Fibroblast of lung (primary cell): ENCODE measurements at regions not wholly inside any gene's neighbourhood (a gene's known extent, or its start where the extent isn't known, plus 50 kb on each side); places are given as distances from the start of the nearest gene placed in this dataset.

Experiments
- DNase-seq, 2 donors: peaks; one replicate each; pipeline versions ENCODE4 v3.0.0 to v3.0.0-alpha.2; 2010; ENCODE audit warnings: low read depth in 2 of 2
- H2AFZ ChIP-seq: 2 replicates; pipeline ENCODE4 v1.5.1; 2012; ENCODE audit warnings: low read length, control low read depth, inconsistent platforms
- H3K27ac ChIP-seq: 2 replicates; pipeline ENCODE4 v1.5.1; 2011; ENCODE audit warnings: low read length, control low read depth; ENCODE audit not compliant: insufficient read depth
- H3K27me3 ChIP-seq: 2 replicates; pipeline ENCODE4 v1.5.1; 2011; ENCODE audit warnings: mild to moderate bottlenecking, low read length; ENCODE audit not compliant: control insufficient read depth, insufficient read depth
- H3K36me3 ChIP-seq: 2 replicates; pipeline ENCODE4 v1.5.1; 2011; ENCODE audit warnings: low read length; ENCODE audit not compliant: control insufficient read depth, insufficient read depth
- H3K4me1 ChIP-seq: 2 replicates; pipeline ENCODE4 v1.5.1; 2011; ENCODE audit warnings: low read length; ENCODE audit not compliant: control insufficient read depth, insufficient read depth; ENCODE audit errors: extremely low read depth
- H3K4me2 ChIP-seq: 2 replicates; pipeline ENCODE4 v1.5.1; 2011; ENCODE audit warnings: low read length, control low read depth; ENCODE audit not compliant: insufficient read depth; ENCODE audit errors: extremely low read depth
- H3K4me3 ChIP-seq, 4 experiments: fragments of 200-600 bp in 1 of 4; sonication (generic) in 1 of 4; replicated peaks in 1 of 4; 2 replicates each; pipeline ENCODE4 v1.5.1; 2011 to 2016; ENCODE audit warnings: low read length in 4 of 4, low read depth in 3 of 4, mild to moderate bottlenecking in 3 of 4, control low read depth in 2 of 4, inconsistent platforms in 1 of 4, mixed read lengths in 1 of 4; ENCODE audit not compliant: insufficient read depth in 1 of 4; ENCODE audit errors: control extremely low read depth in 1 of 4
- H3K79me2 ChIP-seq: 2 replicates; pipeline ENCODE4 v1.5.1; 2012; ENCODE audit warnings: mild to moderate bottlenecking, low read length, inconsistent platforms; ENCODE audit not compliant: control insufficient read depth, insufficient read depth
- H3K9ac ChIP-seq: 2 replicates; pipeline ENCODE4 v1.5.1; 2011; ENCODE audit warnings: mild to moderate bottlenecking, low read length, control low read depth; ENCODE audit not compliant: insufficient read depth
- H3K9me3 ChIP-seq: 2 replicates; pipeline ENCODE4 v1.5.1; 2012; ENCODE audit warnings: low read depth, low read length; ENCODE audit not compliant: control insufficient read depth, insufficient read depth
- H4K20me1 ChIP-seq: 2 replicates; pipeline ENCODE4 v1.5.1; 2011; ENCODE audit warnings: low read length; ENCODE audit not compliant: control insufficient read depth, insufficient read depth; ENCODE audit errors: extremely low read depth
- EZH2 ChIP-seq: IDR thresholded peaks from 2 replicates; pipeline ENCODE4 v1.5.1; 2012; ENCODE audit warnings: low read length, control low read depth, mild to moderate bottlenecking; ENCODE audit errors: missing control alignments
- TF ChIP-seq, protein P1 (sequence below), 2 donors: IDR thresholded peaks in 1 of 2; conservative IDR thresholded peaks in 1 of 2; 1 replicate in 1 of 2; 2 replicates in 1 of 2; pipeline ENCODE4 v1.5.1; 2011 to 2012; ENCODE audit warnings: low read length in 2 of 2, control low read depth in 1 of 2, inconsistent platforms in 1 of 2, low read depth in 1 of 2, mild to moderate bottlenecking in 1 of 2

DNA sequence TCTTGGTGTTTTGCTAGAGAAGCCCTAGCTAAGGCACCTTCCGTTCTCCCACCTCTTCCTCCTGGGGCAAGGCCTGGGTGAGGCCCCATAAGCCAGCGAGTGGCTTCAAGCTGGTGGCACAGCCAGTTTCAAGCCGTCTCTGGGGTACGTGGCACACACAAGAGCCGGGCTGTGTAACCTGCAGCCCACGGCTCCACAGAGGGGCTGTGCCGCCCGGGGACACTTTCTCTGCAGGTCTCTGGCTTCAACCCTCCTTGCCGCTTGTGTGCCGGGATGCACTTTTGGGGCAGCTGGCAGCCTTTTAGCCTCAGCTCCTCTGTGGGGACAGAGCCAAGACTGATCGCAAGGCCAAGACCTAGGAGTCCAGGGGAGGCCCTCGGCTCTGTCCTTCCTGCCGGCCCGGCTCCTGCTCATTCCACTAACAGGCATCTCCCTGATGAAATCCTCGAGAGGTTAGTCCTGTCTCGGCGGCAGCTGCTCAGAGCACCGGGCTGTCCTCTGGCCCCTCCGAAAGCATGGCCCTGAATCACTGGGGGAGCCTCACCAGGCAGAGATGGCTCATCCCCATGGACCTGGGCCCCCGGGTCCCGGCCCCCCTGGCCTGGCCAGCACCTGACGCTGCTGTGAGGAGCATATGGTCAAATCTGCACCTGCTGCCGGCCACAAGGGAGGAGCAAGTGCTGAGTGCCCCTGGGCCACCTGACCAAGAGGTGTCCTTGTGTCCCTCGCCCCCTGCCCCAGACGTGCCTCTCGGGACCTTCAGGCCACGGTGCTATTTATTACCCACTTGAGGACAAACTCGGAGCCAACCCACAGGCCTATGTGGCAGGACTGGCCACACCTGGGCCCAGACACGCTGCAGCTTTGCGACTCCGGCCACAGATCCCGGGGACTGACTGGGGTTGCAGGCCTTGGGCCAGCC is 98.5 kb downstream of the METRNL start:
- H3K27me3 ChIP-seq: peaks cover 3% of the 10 kb centered on the region
- TF ChIP-seq, protein P1, sequence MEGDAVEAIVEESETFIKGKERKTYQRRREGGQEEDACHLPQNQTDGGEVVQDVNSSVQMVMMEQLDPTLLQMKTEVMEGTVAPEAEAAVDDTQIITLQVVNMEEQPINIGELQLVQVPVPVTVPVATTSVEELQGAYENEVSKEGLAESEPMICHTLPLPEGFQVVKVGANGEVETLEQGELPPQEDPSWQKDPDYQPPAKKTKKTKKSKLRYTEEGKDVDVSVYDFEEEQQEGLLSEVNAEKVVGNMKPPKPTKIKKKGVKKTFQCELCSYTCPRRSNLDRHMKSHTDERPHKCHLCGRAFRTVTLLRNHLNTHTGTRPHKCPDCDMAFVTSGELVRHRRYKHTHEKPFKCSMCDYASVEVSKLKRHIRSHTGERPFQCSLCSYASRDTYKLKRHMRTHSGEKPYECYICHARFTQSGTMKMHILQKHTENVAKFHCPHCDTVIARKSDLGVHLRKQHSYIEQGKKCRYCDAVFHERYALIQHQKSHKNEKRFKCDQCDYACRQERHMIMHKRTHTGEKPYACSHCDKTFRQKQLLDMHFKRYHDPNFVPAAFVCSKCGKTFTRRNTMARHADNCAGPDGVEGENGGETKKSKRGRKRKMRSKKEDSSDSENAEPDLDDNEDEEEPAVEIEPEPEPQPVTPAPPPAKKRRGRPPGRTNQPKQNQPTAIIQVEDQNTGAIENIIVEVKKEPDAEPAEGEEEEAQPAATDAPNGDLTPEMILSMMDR (conservative IDR thresholded peaks at IDR 0.05 in 1 of 2, IDR thresholded peaks at IDR 0.05 in 1 of 2; ENCODE audit: low read depth in 1 of 2, low read length in 2 of 2): no peak
- TF ChIP-seq EZH2: no peak
- H3K36me3 ChIP-seq: no peaks in the 10 kb centered on the region
- no peak overlapping the region for H3K27ac ChIP-seq
- peaks cover 2% of the 10 kb centered on the region for H3K4me1 ChIP-seq
- H3K4me3 ChIP-seq: no peak overlapping the region
- no peak overlapping the region for H3K4me2 ChIP-seq
- no peaks in the 10 kb centered on the region for H4K20me1 ChIP-seq
- no peak for DNase-seq
- no peaks in the 10 kb centered on the region for H3K9me3 ChIP-seq
- H2AFZ ChIP-seq: no peak overlapping the region
- no peak overlapping the region for H3K9ac ChIP-seq
- H3K79me2 ChIP-seq: no peaks in the 10 kb centered on the region

DNA sequence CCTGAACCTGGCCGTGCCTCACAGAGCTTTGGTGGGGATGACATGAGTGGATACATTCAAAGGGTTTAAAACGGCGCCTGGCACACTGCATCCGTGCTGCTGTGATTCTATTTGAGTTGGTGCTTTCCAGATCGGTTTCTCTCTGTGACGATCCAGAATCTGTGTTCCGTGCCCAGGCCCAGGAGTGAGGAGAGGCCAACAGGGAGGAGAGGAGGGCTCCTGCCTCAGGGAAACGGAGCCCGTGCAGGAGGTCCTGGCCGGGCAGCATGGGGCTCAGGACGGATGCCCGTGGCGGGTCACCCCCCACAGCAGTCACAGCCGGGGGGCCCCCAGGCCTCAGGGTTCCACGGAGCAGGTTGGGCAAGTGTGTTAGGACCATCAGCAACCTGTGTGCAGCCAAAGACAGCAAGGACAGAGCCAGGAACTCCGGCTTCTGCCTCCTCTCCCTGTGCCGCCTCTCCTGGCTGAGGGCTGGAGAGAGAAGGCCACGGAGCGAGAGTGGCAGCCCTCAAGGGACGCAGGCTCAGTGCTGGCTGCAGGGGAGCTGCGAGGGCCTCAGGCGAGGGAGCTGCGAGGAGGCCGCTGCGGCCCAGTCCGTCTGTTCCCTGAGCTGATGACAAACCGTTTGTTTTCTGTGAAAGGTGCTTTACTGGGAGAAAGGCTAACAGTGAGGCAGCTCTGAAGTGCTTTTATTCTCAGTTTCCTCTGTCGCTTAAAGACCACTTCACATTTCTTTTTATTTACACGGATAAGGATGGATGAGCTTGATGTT is 99.3 kb downstream of the METRNL start:
- no peak overlapping the region for H2AFZ ChIP-seq
- no peak for DNase-seq
- H3K4me3 ChIP-seq: no peak overlapping the region

DNA sequence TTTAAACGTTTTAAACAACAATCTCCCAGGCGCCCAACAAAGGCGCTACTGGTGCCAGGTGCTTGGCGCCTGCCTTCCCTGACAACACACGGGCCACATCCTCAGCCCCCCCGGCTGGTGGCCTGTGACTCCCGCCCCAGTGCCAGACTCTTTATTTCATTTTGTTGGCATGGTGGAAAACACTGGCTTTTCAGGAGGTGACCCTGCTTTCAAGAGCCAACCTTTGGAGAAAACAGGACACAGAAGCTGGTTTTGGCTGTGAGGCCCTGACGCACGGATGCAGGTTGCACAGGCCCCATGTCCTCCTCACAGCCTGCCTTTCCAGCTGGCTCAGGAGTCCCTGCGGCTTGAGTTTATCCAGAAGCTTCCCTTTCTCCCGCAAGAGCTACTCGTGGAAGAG is 100.0 kb downstream of the METRNL start:
- no peak for TF ChIP-seq EZH2
- TF ChIP-seq, protein P1 (conservative IDR thresholded peaks at IDR 0.05 in 1 of 2, IDR thresholded peaks at IDR 0.05 in 1 of 2; ENCODE audit: low read depth in 1 of 2, low read length in 2 of 2): no peak
- Histone ChIP-seq H3K9ac (no peak overlapping the region), H3K27ac (no peak overlapping the region), H3K36me3 (no peaks in the 10 kb centered on the region), H3K4me3 (no peak overlapping the region), H3K4me1 (peaks cover 2% of the 10 kb centered on the region), H3K27me3 (peaks cover 3% of the 10 kb centered on the region), H4K20me1 (no peaks in the 10 kb centered on the region), H2AFZ (no peak overlapping the region), H3K4me2 (no peak overlapping the region), H3K9me3 (no peaks in the 10 kb centered on the region), H3K79me2 (no peaks in the 10 kb centered on the region)
- no peak for DNase-seq

More for the DNA sequence above, 99.3 kb downstream of the METRNL start:
- TF ChIP-seq, protein P1 (conservative IDR thresholded peaks at IDR 0.05 in 1 of 2, IDR thresholded peaks at IDR 0.05 in 1 of 2; ENCODE audit: low read depth in 1 of 2, low read length in 2 of 2): no peak
- no peak for TF ChIP-seq EZH2
- Histone ChIP-seq H3K4me1 (peaks cover 2% of the 10 kb centered on the region), H3K79me2 (no peaks in the 10 kb centered on the region), H4K20me1 (no peaks in the 10 kb centered on the region), H3K9ac (no peak overlapping the region), H3K4me2 (no peak overlapping the region), H3K27me3 (peaks cover 3% of the 10 kb centered on the region), H3K36me3 (no peaks in the 10 kb centered on the region), H3K9me3 (no peaks in the 10 kb centered on the region), H3K27ac (no peak overlapping the region)
